ENCODE measurements at regions not wholly inside any gene's neighbourhood (a gene's known extent, or its start where the extent isn't known, plus 50 kb on each side); places are given as distances from the start of the nearest gene placed in this dataset.

DNA sequence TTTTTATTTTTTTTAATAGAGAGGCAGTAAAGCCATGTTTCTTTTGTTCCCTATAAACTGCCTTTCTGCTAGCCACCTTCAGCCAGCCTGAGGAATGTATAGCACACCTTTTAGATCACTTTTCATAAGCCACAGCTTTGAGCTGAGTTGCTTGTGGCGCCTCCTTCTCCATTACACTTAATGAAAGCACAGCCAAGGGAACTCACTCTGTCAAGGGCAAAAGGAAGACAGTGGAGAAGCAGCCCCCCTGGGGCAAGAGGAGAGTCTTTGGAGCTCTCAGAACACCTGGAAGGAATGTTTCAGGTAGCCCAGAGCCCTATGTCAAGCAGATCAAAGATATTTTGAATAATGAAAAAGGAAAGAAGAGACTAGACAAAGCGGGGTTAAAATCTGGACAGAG, 235.1 kb downstream of the CLIC5 start:
- no peaks in the 10 kb centered on the region for H3K4me1 Mint-ChIP-seq (ENCODE audit: low read depth)
- no peaks in the 10 kb centered on the region for H3K36me3 Mint-ChIP-seq (ENCODE audit: insufficient read depth)
- H3K4me3 Mint-ChIP-seq: no peak overlapping the region
- DNase-seq: no peak
- no peaks in the 10 kb centered on the region for H3K27me3 Mint-ChIP-seq (ENCODE audit: low read depth)
- no peaks in the 10 kb centered on the region for H3K9me3 Mint-ChIP-seq
- no peak for ATAC-seq

GRCh38 chr6:45775026-45775697, 240.5 kb downstream of the CLIC5 start:
- Mint-ChIP-seq H3K27me3 (ENCODE audit: low read depth) (peaks cover 3% of the 10 kb centered on the region), H3K4me1 (ENCODE audit: low read depth) (no peaks in the 10 kb centered on the region), H3K36me3 (ENCODE audit: insufficient read depth) (no peaks in the 10 kb centered on the region), H3K9me3 (no peaks in the 10 kb centered on the region), H3K4me3 (no peak overlapping the region)
- DNase-seq: no peak
- ATAC-seq: no peak

DNA sequence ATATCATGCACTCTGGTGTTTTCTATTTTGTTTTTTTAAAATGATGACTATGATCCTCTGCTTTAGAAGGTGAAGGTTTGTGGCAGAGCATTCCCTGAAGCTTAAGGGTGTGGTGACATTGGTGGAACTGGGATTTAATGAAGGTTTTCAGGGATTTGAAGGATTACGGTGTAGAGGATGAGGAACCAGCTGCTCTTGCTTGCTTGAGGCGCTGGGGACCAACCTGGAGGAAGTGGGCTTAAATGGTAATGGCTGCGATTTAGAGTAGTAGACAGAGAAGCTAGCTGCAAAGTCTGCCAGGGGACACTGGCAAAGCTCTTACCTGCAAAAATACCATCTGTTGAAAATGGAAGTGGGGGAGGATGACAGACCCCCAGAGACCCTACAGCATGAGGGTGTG, 241.8 kb downstream of the CLIC5 start:
- H3K36me3 Mint-ChIP-seq (ENCODE audit: insufficient read depth): no peaks in the 10 kb centered on the region
- no peak for DNase-seq
- H3K9me3 Mint-ChIP-seq: no peaks in the 10 kb centered on the region
- no peak for ATAC-seq
- H3K4me1 Mint-ChIP-seq (ENCODE audit: low read depth): no peaks in the 10 kb centered on the region
- H3K4me3 Mint-ChIP-seq: no peak overlapping the region
- H3K27me3 Mint-ChIP-seq (ENCODE audit: low read depth): peaks cover 3% of the 10 kb centered on the region

DNA sequence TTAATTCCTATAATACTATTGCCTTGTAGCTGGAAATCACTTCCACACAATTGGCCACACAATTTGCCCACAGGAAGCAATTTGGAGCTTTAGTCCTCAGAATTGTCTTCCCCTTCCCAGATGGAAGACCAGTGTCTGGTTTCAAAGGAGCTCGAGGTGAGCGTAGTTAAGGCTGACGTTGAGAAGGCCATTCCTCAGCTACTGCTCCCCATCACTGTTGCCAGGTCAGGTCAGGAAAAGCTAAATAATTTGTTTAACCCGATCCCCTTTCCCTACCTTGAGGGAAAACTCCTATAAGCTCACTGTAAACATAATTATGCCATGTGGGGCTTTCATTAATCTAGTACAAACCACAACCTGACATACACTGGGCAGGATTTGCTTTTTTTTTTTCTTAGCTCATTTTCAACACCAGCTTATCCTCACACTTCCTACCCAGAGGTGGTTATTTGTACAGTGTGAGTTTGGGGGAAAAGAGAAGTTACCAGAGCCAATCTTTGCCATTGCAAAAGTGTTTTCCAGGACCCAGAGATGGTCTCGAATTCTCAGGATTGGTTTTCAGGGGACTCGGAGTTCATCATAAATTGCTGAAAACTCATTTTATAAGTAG, 242.7 kb downstream of the CLIC5 start:
- no peak for ATAC-seq
- Mint-ChIP-seq H3K36me3 (ENCODE audit: insufficient read depth) (no peaks in the 10 kb centered on the region), H3K4me1 (ENCODE audit: low read depth) (no peaks in the 10 kb centered on the region), H3K4me3 (no peak overlapping the region), H3K27me3 (ENCODE audit: low read depth) (peaks cover 3% of the 10 kb centered on the region), H3K9me3 (no peaks in the 10 kb centered on the region)
- DNase-seq: no peak

DNA sequence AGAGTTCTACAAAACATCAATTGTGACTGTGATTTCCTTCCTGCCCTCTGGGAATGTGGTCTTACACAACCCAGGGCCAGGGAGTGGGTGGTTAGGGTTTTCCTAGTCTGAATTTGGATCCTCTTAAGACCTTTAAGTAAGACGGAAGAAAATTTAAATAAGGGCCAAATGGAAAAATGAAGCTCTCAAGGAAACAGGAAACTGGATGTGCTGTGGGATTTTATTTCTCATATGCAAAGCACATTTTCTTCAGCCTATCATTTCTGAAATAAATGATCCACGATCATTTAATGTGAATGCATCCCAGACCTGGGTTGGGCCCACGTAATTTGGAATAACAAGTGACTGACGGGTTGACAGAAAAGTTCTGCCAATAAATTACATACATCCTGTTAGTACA, 243.6 kb downstream of the CLIC5 start:
- peaks cover 7% of the 10 kb centered on the region for H3K9me3 Mint-ChIP-seq
- DNase-seq (no peak), ATAC-seq (no peak)
- H3K27me3 Mint-ChIP-seq (ENCODE audit: low read depth): peaks cover 3% of the 10 kb centered on the region
- H3K4me3 Mint-ChIP-seq: no peak overlapping the region
- no peaks in the 10 kb centered on the region for H3K4me1 Mint-ChIP-seq (ENCODE audit: low read depth)
- H3K36me3 Mint-ChIP-seq (ENCODE audit: insufficient read depth): no peaks in the 10 kb centered on the region

DNA sequence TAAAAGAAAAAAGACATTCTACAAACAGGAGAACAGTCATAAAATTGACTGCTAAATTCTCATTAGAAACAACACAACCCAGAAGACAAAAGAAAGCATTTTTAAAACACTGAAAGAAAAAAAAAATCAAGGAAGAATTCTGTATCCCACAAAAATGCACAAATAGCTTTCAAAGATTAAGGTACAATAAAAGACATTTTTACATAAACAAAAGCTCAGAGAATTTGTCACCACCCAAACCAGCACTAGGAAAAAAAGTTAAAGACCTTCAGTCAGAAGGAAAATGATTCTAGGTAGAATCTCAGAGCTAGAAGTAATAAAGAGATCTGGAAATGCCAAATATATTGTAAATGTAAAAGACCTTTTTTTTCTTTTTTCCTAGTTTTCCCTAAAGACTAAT, 252.4 kb downstream of the CLIC5 start:
- Mint-ChIP-seq H3K4me3 (no peak overlapping the region), H3K9me3 (peaks cover 27% of the 10 kb centered on the region), H3K4me1 (ENCODE audit: low read depth) (no peaks in the 10 kb centered on the region), H3K36me3 (ENCODE audit: insufficient read depth) (no peaks in the 10 kb centered on the region), H3K27me3 (ENCODE audit: low read depth) (peaks cover 15% of the 10 kb centered on the region)
- DNase-seq: no peak
- no peak for ATAC-seq

DNA sequence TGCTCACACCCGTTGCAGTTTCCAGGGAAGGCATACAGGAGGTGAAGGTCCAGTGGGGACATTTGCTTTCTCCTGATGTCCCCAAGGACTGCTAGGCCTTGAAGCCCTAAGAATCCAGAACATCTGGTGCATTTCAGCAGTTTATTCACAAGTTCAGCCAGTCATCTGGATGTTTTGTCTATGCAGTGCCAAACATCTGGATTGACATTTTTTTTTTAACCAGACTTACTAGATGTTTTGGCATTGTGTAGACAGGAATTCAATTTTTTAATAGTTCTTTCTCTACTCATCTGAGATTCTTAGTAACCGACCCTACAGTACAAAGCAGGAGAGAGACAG, 256.2 kb downstream of the CLIC5 start:
- Mint-ChIP-seq H3K36me3 (ENCODE audit: insufficient read depth) (no peaks in the 10 kb centered on the region), H3K4me3 (no peak overlapping the region), H3K4me1 (ENCODE audit: low read depth) (no peaks in the 10 kb centered on the region), H3K9me3 (peaks cover 15% of the 10 kb centered on the region), H3K27me3 (ENCODE audit: low read depth) (peaks cover 15% of the 10 kb centered on the region)
- no peak for DNase-seq
- no peak for ATAC-seq

DNA sequence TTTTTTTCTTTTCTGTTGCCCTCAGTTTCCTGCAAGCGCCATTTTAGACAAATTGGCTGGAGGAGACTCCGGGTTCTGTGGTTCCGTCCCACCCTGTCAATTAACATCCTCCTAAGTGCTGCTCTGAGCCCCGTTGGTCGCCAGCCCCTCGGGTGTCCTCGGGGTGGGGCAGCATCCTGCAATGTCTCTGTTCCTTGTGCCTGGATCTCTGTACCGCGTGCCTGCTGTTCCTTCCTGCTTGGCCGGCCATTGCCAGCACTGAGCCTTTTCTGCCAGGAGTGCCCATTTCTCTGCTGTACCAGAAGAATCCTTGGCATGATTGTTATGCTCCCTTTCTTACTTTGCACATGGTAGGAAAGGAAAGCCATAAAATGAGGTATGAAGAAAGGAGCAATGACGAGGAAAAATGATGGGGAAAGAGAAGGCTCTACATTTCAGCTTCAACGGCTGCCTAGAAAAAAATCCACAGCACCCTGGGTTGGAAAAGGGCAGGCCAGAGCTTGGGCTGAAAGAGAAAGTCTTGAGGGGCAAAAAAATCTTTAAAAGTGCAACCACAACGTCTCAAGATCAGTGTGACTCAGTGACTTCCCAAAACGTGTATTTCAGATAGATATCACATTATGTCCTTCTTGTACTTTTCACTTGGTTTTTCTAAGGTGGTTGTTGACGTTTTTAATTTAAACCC, 256.7 kb downstream of the CLIC5 start:
- Mint-ChIP-seq H3K4me3 (no peak overlapping the region), H3K4me1 (ENCODE audit: low read depth) (no peaks in the 10 kb centered on the region), H3K36me3 (ENCODE audit: insufficient read depth) (no peaks in the 10 kb centered on the region), H3K27me3 (ENCODE audit: low read depth) (peaks cover 15% of the 10 kb centered on the region), H3K9me3 (peaks cover 12% of the 10 kb centered on the region)
- ATAC-seq: no peak
- DNase-seq: no peak

DNA sequence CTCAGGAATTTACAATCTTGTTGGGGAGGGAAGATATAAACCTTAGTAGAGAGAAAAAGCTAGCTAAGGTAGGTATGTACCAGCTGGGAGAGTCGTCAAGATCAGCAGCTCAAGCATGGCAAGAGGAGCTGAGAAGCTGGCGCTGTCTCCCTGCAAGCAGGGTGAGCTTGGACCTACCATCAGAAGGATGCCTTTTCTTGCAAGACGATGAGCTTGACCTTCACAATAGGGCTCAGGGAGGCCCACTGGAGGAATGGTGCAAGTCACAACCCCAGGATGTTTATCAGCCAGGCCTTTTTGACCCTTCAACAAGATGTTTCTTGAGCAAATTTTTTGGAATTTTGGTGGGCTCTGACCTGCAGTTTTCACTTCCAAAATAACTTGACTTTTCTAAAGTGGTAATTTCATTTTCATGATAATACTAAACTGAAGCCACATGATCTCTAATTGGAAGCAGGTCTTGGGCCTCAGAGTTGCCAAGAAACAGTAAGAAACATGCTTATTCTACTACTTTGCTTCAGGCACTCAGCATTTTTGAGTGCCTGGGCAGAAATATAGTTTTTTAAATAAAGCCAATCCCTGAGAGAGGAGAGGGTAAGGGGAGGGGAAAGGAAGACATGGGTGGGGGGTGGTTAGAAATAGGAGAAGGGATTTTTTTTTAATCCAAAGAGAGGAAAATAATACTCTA, 258.1 kb downstream of the CLIC5 start:
- DNase-seq (no peak), ATAC-seq (no peak)
- Mint-ChIP-seq H3K9me3 (no peaks in the 10 kb centered on the region), H3K27me3 (ENCODE audit: low read depth) (peaks cover 6% of the 10 kb centered on the region), H3K36me3 (ENCODE audit: insufficient read depth) (no peaks in the 10 kb centered on the region), H3K4me3 (no peak overlapping the region), H3K4me1 (ENCODE audit: low read depth) (no peaks in the 10 kb centered on the region)

DNA sequence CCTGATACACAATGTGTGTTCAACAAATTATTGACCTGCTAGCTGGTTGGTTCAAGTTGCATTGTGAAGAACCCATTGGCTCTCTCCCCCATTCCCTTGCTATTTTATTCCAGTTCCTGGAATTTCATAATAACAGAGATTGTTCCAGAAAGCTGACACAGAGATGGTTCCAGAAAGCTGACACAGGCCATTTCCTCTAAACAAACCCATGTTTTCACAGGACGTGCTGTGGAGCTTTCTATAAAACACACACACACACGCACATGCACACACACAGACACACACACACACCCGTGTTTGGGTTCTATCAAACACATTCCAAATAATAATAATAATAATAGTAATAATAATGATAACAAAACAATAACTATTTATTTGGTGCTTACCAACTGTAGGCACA, 259.1 kb downstream of the CLIC5 start:
- Mint-ChIP-seq H3K36me3 (ENCODE audit: insufficient read depth) (no peaks in the 10 kb centered on the region), H3K4me3 (no peak overlapping the region), H3K9me3 (no peaks in the 10 kb centered on the region), H3K4me1 (ENCODE audit: low read depth) (no peaks in the 10 kb centered on the region), H3K27me3 (ENCODE audit: low read depth) (no peaks in the 10 kb centered on the region)
- no peak for DNase-seq
- ATAC-seq: no peak

DNA sequence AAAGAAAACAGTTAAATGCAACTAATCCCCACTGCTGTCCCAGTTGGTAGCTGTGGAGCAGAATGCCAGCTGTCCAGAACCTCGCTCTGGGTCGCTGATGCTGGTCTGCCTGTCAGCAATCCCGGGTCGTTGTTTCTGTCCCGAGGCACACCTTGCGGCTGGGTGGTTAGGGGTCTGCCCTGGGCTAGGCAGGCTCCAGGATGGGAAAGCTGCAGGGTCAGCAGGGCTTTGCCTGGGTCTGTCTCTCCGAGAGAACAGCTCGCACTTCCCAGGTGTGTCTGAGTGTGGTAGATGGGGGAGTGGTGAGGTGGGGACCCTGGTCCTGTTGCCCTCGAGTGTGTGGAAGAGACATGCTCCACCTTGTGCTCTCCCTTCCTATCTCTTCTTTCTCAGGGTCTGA, 261.2 kb downstream of the CLIC5 start:
- no peak overlapping the region for H3K4me3 Mint-ChIP-seq
- DNase-seq (no peak), ATAC-seq (no peak)
- H3K9me3 Mint-ChIP-seq: no peaks in the 10 kb centered on the region
- peaks cover 4% of the 10 kb centered on the region for H3K27me3 Mint-ChIP-seq (ENCODE audit: low read depth)
- no peaks in the 10 kb centered on the region for H3K36me3 Mint-ChIP-seq (ENCODE audit: insufficient read depth)
- no peaks in the 10 kb centered on the region for H3K4me1 Mint-ChIP-seq (ENCODE audit: low read depth)

GRCh38 chr6:45746046-45746445, 269.6 kb downstream of the CLIC5 start:
- ATAC-seq (no peak), DNase-seq (no peak)
- Mint-ChIP-seq H3K4me3 (no peak overlapping the region), H3K36me3 (ENCODE audit: insufficient read depth) (no peaks in the 10 kb centered on the region), H3K4me1 (ENCODE audit: low read depth) (peaks cover 9% of the 10 kb centered on the region), H3K9me3 (peaks cover 11% of the 10 kb centered on the region), H3K27me3 (ENCODE audit: low read depth) (peaks cover 4% of the 10 kb centered on the region)

DNA sequence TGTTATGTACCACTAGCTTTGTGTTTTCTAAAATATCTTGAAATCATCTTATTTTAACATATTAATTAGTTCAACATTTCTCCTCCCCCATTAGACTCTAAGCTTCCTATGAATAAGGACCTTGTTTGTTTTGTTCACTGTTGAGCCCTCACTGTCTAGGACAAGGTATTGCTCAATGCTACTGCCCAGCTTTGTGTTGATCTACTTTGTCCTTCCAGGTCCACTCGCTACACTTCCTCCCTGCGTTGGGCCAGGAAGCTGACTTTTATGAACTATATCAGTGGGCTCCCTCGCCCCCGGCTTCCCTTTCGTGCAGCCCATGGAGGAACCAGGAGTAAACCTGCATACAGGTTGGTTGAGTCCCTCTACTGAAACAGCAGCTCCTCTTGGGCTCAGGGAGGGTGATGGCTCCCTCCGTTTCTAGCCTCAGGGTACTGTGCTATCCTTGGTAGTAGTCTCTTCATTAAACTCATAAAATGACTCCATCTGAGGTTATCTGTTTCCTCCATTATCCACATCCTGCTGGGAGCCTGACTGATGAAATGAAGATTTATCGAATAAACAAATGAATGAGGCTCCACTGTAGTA, 272.5 kb downstream of the CLIC5 start:
- Mint-ChIP-seq H3K4me1 (ENCODE audit: low read depth) (peaks cover 13% of the 10 kb centered on the region), H3K27me3 (ENCODE audit: low read depth) (no peaks in the 10 kb centered on the region), H3K36me3 (ENCODE audit: insufficient read depth) (no peaks in the 10 kb centered on the region), H3K9me3 (peaks cover 6% of the 10 kb centered on the region), H3K4me3 (no peak overlapping the region)
- DNase-seq (no peak), ATAC-seq (no peak)

DNA sequence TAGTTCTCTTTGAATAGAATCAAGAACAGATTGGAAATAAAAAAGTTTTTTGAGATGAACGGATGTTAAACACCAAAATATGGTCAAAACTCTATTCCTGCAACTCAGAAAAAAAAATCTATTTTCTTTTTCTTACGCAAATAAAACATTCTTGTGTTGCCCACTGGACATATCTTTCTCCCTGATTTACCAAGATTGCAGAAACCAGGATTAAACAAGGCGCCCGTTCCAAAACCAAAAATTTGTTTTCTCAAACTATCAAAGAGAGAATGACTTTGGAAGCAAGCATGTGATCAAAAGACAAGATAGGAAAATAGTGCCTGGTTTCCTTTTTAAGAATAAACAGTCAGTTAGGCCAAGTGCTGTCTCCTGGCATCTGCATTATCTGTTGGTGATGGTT, 273.1 kb downstream of the CLIC5 start:
- no peak for DNase-seq
- ATAC-seq: no peak
- Mint-ChIP-seq H3K4me3 (no peak overlapping the region), H3K36me3 (ENCODE audit: insufficient read depth) (no peaks in the 10 kb centered on the region), H3K27me3 (ENCODE audit: low read depth) (no peaks in the 10 kb centered on the region), H3K9me3 (peaks cover 3% of the 10 kb centered on the region), H3K4me1 (ENCODE audit: low read depth) (peaks cover 18% of the 10 kb centered on the region)
